Esophagus (tissue), 2 donors: ENCODE measurements at regions not wholly inside any gene's neighbourhood (a gene's known extent, or its start where the extent isn't known, plus 50 kb on each side); places are given as distances from the start of the nearest gene placed in this dataset.
"Not testable (repeated sequence)": the region's sequence is repeated elsewhere in the genome, so short reads cannot be mapped to it uniquely, and the experiment has no call there.

Experiments used
- H3K27ac ChIP-seq, 2 donors: one replicate each; pipeline ENCODE4 v1.5.1; 2013; ENCODE audit warnings: low read depth in 2 of 2, mild to moderate bottlenecking in 2 of 2, inconsistent platforms in 1 of 2, low read length in 1 of 2, moderate library complexity in 1 of 2
- H3K27me3 ChIP-seq, 2 donors: one replicate each; pipeline ENCODE4 v1.6.1; 2013; ENCODE audit warnings: low read length in 2 of 2, control low read depth in 1 of 2, mild to moderate bottlenecking in 1 of 2; ENCODE audit not compliant: insufficient read depth in 2 of 2, control insufficient read depth in 1 of 2
- H3K36me3 ChIP-seq, 2 donors: one replicate each; pipeline ENCODE4 v1.6.1; 2013; ENCODE audit warnings: low read length in 1 of 2; ENCODE audit not compliant: control insufficient read depth in 2 of 2, insufficient read depth in 2 of 2
- H3K4me1 ChIP-seq, 2 donors: one replicate each; pipeline ENCODE4 v1.6.1; 2013; ENCODE audit warnings: low read length in 1 of 2; ENCODE audit not compliant: control insufficient read depth in 2 of 2, insufficient read depth in 2 of 2
- H3K4me3 ChIP-seq, 2 donors: one replicate each; pipeline ENCODE4 v1.5.1; 2013; ENCODE audit warnings: low read length in 2 of 2, mild to moderate bottlenecking in 2 of 2, low read depth in 1 of 2, moderate library complexity in 1 of 2
- H3K9me3 ChIP-seq, 2 donors: one replicate each; pipeline ENCODE4 v1.6.1; 2013; ENCODE audit warnings: mild to moderate bottlenecking in 2 of 2, low read depth in 1 of 2, low read length in 1 of 2, moderate library complexity in 1 of 2; ENCODE audit not compliant: control insufficient read depth in 2 of 2, insufficient read depth in 1 of 2
- WGBS, 2 donors: extraction: QIAGEN DNeasy Blood & Tissue Kit; methylation state at CpG; one replicate each; pipeline ENCODE4 v1.1.7; 2013; 5-methylcytosine and 5-hydroxymethylcytosine counted together
- donor health status: healthy with polysubstance abuse.
- donor health status: Bipolar disorder and iron deficiency.

- H3K27ac ChIP-seq = no peak overlapping the region
- no peaks in the 10 kb centered on the region for H3K9me3 ChIP-seq
- no peaks in the 10 kb centered on the region for H3K27me3 ChIP-seq
- no peaks in the 10 kb centered on the region for H3K4me1 ChIP-seq
- H3K36me3 ChIP-seq = no peaks in the 10 kb centered on the region
- no peak overlapping the region for H3K4me3 ChIP-seq
- 83 to 86% methylated on average over 4 of the region's 4 CpGs for WGBS, 2 donors
Observed at GRCh38 chr15:92749946-92750345, 94.4 kb upstream of the FAM174B start.

GRCh38 chr15:92751528-92751927 is 96.0 kb upstream of the FAM174B start:
- no peaks in the 10 kb centered on the region for H3K36me3 ChIP-seq
- H3K4me3 ChIP-seq = no peak overlapping the region
- H3K27me3 ChIP-seq = no peaks in the 10 kb centered on the region
- 63 to 66% methylated on average over 3 of the region's 3 CpGs for WGBS, 2 donors
- H3K27ac ChIP-seq = no peak overlapping the region
- H3K9me3 ChIP-seq = no peaks in the 10 kb centered on the region
- H3K4me1 ChIP-seq = no peaks in the 10 kb centered on the region

GRCh38 chr15:92753591-92753990 is 98.0 kb upstream of the FAM174B start:
- WGBS, 2 donors = 93 to 97% methylated on average over 3 of the region's 3 CpGs
- Histone ChIP-seq H3K4me1 (no peaks in the 10 kb centered on the region), H3K36me3 (no peaks in the 10 kb centered on the region), H3K27me3 (no peaks in the 10 kb centered on the region), H3K27ac (no peak overlapping the region), H3K4me3 (no peak overlapping the region), H3K9me3 (no peaks in the 10 kb centered on the region)

- no peak overlapping the region for H3K27ac ChIP-seq
- H3K4me1 ChIP-seq = no peaks in the 10 kb centered on the region
- H3K9me3 ChIP-seq = no peaks in the 10 kb centered on the region
- no peaks in the 10 kb centered on the region for H3K36me3 ChIP-seq
- H3K27me3 ChIP-seq = no peaks in the 10 kb centered on the region
- no peak overlapping the region for H3K4me3 ChIP-seq
- 89 to 90% methylated on average over 5 of the region's 5 CpGs for WGBS, 2 donors
Observed at GRCh38 chr15:92763459-92763858, 107.9 kb upstream of the FAM174B start.

- H3K4me3 ChIP-seq, H3K4me1 ChIP-seq, H3K36me3 ChIP-seq, H3K27me3 ChIP-seq, H3K9me3 ChIP-seq, H3K27ac ChIP-seq: not testable (repeated sequence)
- WGBS, 2 donors = 96% methylated on average over 29 to 33 of the region's 35 CpGs
Observed at GRCh38 chr15:92768131-92768530, 112.6 kb upstream of the FAM174B start.

GRCh38 chr15:92770641-92771040 is 115.1 kb upstream of the FAM174B start:
- no peak overlapping the region for H3K27ac ChIP-seq
- 74 to 82% methylated on average over 3 of the region's 3 CpGs for WGBS, 2 donors
- no peak overlapping the region for H3K4me3 ChIP-seq
- H3K27me3 ChIP-seq = no peaks in the 10 kb centered on the region
- H3K36me3 ChIP-seq = no peaks in the 10 kb centered on the region
- H3K4me1 ChIP-seq = no peaks in the 10 kb centered on the region
- no peaks in the 10 kb centered on the region for H3K9me3 ChIP-seq

- Histone ChIP-seq H3K27me3 (no peaks in the 10 kb centered on the region), H3K27ac (no peak overlapping the region), H3K4me3 (no peak overlapping the region), H3K9me3 (no peaks in the 10 kb centered on the region), H3K36me3 (no peaks in the 10 kb centered on the region), H3K4me1 (no peaks in the 10 kb centered on the region)
- WGBS, 2 donors = 95 to 96% methylated on average over 9 of the region's 9 CpGs
Observed at GRCh38 chr15:92772061-92772460, 116.5 kb upstream of the FAM174B start.

- Histone ChIP-seq H3K4me1 (no peaks in the 10 kb centered on the region), H3K4me3 (no peak overlapping the region), H3K27me3 (no peaks in the 10 kb centered on the region), H3K9me3 (no peaks in the 10 kb centered on the region), H3K27ac (no peak overlapping the region), H3K36me3 (no peaks in the 10 kb centered on the region)
- 88 to 89% methylated on average over 24 of the region's 24 CpGs for WGBS, 2 donors
Observed at GRCh38 chr15:92772626-92773244, 117.2 kb upstream of the FAM174B start.

- WGBS, 2 donors = 92 to 95% methylated on average over 6 of the region's 6 CpGs
- Histone ChIP-seq H3K4me3 (no peak overlapping the region), H3K9me3 (no peaks in the 10 kb centered on the region)
Observed at GRCh38 chr15:92773340-92773739, 117.8 kb upstream of the FAM174B start.

GRCh38 chr15:92779874-92780273 is 120.2 kb upstream of the CHD2 start:
- H3K27ac ChIP-seq = no peak overlapping the region
- no peaks in the 10 kb centered on the region for H3K9me3 ChIP-seq
- H3K27me3 ChIP-seq = no peaks in the 10 kb centered on the region
- no peaks in the 10 kb centered on the region for H3K4me1 ChIP-seq
- no peak overlapping the region for H3K4me3 ChIP-seq
- H3K36me3 ChIP-seq = no peaks in the 10 kb centered on the region
- WGBS, 2 donors = 86 to 96% methylated on average over 1 of the region's 1 CpG

More at GRCh38 chr15:92773340-92773739, 117.8 kb upstream of the FAM174B start:
- no peaks in the 10 kb centered on the region for H3K36me3 ChIP-seq
- no peak overlapping the region for H3K27ac ChIP-seq
- H3K4me1 ChIP-seq = no peaks in the 10 kb centered on the region
- no peaks in the 10 kb centered on the region for H3K27me3 ChIP-seq
